ENCODE measurements at regions not wholly inside any gene's neighbourhood (a gene's known extent, or its start where the extent isn't known, plus 50 kb on each side); places are given as distances from the start of the nearest gene placed in this dataset.
"Not testable (repeated sequence)": the region's sequence is repeated elsewhere in the genome, so short reads cannot be mapped to it uniquely, and the experiment has no call there.

- not testable (repeated sequence) for DNase-seq (ENCODE audit: low spot score)
Measured at GRCh38 chr15:62371683-62372082, 206.6 kb upstream of the C2CD4B start.

- no peak for DNase-seq (ENCODE audit: low spot score)
Measured at GRCh38 chr15:62377736-62378480, 212.8 kb upstream of the C2CD4B start.

- no peak for DNase-seq (ENCODE audit: low spot score)
Measured at GRCh38 chr15:62378772-62379498, 213.8 kb upstream of the C2CD4B start.

- no peak for DNase-seq (ENCODE audit: low spot score)
Measured at GRCh38 chr15:62380011-62380410, 214.9 kb upstream of the C2CD4B start.

- DNase-seq (ENCODE audit: low spot score), result no peak
Measured at GRCh38 chr15:62382046-62382445, 217.0 kb upstream of the C2CD4B start.

GRCh38 chr15:62389885-62390790 is 225.1 kb upstream of the C2CD4B start, which contains the start of gene TLN2:
Gene TLN2 (plus strand): TSS chr15:62390550.
- DNase-seq (ENCODE audit: low spot score), result peak; percentile 65

- peak; percentile 18 for DNase-seq (ENCODE audit: low spot score)
Measured at GRCh38 chr15:62390791-62391640, 225.9 kb upstream of the C2CD4B start.

GRCh38 chr15:62391641-62392262 is 226.7 kb upstream of the C2CD4B start:
- DNase-seq (ENCODE audit: low spot score), result peak; percentile 32

GRCh38 chr15:62392376-62392775 is 227.3 kb upstream of the C2CD4B start:
- peak; percentile 52 for DNase-seq (ENCODE audit: low spot score)

- no peak for DNase-seq (ENCODE audit: low spot score)
Measured at GRCh38 chr15:62393196-62393595, 228.1 kb upstream of the C2CD4B start.

- no peak for DNase-seq (ENCODE audit: low spot score)
Measured at GRCh38 chr15:62394079-62394478, 229.0 kb upstream of the C2CD4B start.

- DNase-seq (ENCODE audit: low spot score), result no peak
Measured at GRCh38 chr15:62400778-62401177, 235.7 kb upstream of the C2CD4B start.

- no peak for DNase-seq (ENCODE audit: low spot score)
Measured at GRCh38 chr15:62402687-62403086, 237.6 kb upstream of the C2CD4B start.

GRCh38 chr15:62403164-62403809 is 238.2 kb upstream of the C2CD4B start:
- DNase-seq (ENCODE audit: low spot score), result no peak

GRCh38 chr15:62404194-62404985 is 239.3 kb upstream of the C2CD4B start:
- no peak for DNase-seq (ENCODE audit: low spot score)

GRCh38 chr15:62406305-62406891 is 241.3 kb upstream of the C2CD4B start:
- DNase-seq (ENCODE audit: low spot score), result no peak

GRCh38 chr15:62407216-62407615 is 242.1 kb upstream of the C2CD4B start:
- DNase-seq (ENCODE audit: low spot score), result no peak

GRCh38 chr15:62407962-62408361 is 242.9 kb upstream of the C2CD4B start:
- no peak for DNase-seq (ENCODE audit: low spot score)

GRCh38 chr15:62409466-62409865 is 244.4 kb upstream of the C2CD4B start:
- DNase-seq (ENCODE audit: low spot score), result no peak

Data from HuH-7.5 (cell line).